D721Med (cell line): ENCODE measurements at regions not wholly inside any gene's neighbourhood (a gene's known extent, or its start where the extent isn't known, plus 50 kb on each side); places are given as distances from the start of the nearest gene placed in this dataset.

Experiments used
- DNase-seq: peaks from one replicate; pipeline ENCODE4 v3.0.0; 2011; ENCODE audit warnings: low spot score; ENCODE audit not compliant: insufficient read length
- FAIRE-seq: peaks from 2 replicates; lab custom pipeline; 2011; peaks lifted over from hg19 to GRCh38; lab: Jason Lieb, UNC
- CTCF ChIP-seq: IDR thresholded peaks from 2 replicates; pipeline ENCODE4 v1.5.1; 2012; ENCODE audit warnings: mild to moderate bottlenecking, control low read depth; ENCODE audit not compliant: insufficient read depth; ENCODE audit errors: missing control alignments

GRCh38 chr15:95347837-95348236 lies 982.7 kb upstream of the NR2F2 start:
- FAIRE-seq = no peak

GRCh38 chr15:95350908-95351307 lies 979.6 kb upstream of the NR2F2 start:
- FAIRE-seq (no peak), DNase-seq (no peak)
- no peak for TF ChIP-seq CTCF

More at GRCh38 chr15:95347837-95348236, 982.7 kb upstream of the NR2F2 start:
- no peak for DNase-seq
- TF ChIP-seq CTCF = no peak

GRCh38 chr15:95352631-95353187 lies 977.8 kb upstream of the NR2F2 start:
- no peak for FAIRE-seq
- TF ChIP-seq CTCF = no peak
- DNase-seq = no peak

GRCh38 chr15:95353512-95353911 lies 977.0 kb upstream of the NR2F2 start:
- no peak for TF ChIP-seq CTCF
- DNase-seq (no peak), FAIRE-seq (no peak)

GRCh38 chr15:95359966-95360365 lies 970.5 kb upstream of the NR2F2 start:
- no peak for DNase-seq
- TF ChIP-seq CTCF = no peak
- FAIRE-seq = no peak

- no peak for TF ChIP-seq CTCF
- no peak for DNase-seq
- FAIRE-seq = no peak
Observed at GRCh38 chr15:95362306-95362705, 968.2 kb upstream of the NR2F2 start.

- no peak for TF ChIP-seq CTCF
- DNase-seq (no peak), FAIRE-seq (no peak)
Observed at GRCh38 chr15:95363646-95364045, 966.9 kb upstream of the NR2F2 start.
